Testis (tissue), 2 donors: ENCODE measurements at regions not wholly inside any gene's neighbourhood (a gene's known extent, or its start where the extent isn't known, plus 50 kb on each side); places are given as distances from the start of the nearest gene placed in this dataset.

Source experiments
- POLR2A ChIP-seq: fragments of 450-650 bp; IDR thresholded peaks from one replicate; pipeline ENCODE4 v1.6.1; 2017; ENCODE audit warnings: antibody characterized with exemption, mild to moderate bottlenecking, moderate library complexity
- TF ChIP-seq, protein P1 (sequence below), 3 experiments: fragments of 450-650 bp in 2 of 3; fragments of 200-600 bp in 1 of 3; sonication (generic) in 1 of 3; IDR thresholded peaks; one replicate each; pipeline ENCODE4 v1.5.1; 2016 to 2019; ENCODE audit warnings: antibody characterized with exemption in 3 of 3, mild to moderate bottlenecking in 2 of 3, moderate library complexity in 1 of 3

GRCh38 chr2:195162918-195163317 is 494.1 kb upstream of the SLC39A10 start:
- TF ChIP-seq POLR2A = no peak
- TF ChIP-seq, protein P1, sequence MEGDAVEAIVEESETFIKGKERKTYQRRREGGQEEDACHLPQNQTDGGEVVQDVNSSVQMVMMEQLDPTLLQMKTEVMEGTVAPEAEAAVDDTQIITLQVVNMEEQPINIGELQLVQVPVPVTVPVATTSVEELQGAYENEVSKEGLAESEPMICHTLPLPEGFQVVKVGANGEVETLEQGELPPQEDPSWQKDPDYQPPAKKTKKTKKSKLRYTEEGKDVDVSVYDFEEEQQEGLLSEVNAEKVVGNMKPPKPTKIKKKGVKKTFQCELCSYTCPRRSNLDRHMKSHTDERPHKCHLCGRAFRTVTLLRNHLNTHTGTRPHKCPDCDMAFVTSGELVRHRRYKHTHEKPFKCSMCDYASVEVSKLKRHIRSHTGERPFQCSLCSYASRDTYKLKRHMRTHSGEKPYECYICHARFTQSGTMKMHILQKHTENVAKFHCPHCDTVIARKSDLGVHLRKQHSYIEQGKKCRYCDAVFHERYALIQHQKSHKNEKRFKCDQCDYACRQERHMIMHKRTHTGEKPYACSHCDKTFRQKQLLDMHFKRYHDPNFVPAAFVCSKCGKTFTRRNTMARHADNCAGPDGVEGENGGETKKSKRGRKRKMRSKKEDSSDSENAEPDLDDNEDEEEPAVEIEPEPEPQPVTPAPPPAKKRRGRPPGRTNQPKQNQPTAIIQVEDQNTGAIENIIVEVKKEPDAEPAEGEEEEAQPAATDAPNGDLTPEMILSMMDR (IDR thresholded peaks at IDR 0.05) = no peak
